Kidney (tissue), 13 donors: ENCODE measurements at regions not wholly inside any gene's neighbourhood (a gene's known extent, or its start where the extent isn't known, plus 50 kb on each side); places are given as distances from the start of the nearest gene placed in this dataset.

Experiments used
- DNase-seq, 5 donors: peaks; one replicate each; pipeline ENCODE4 v3.0.0-alpha.2; 2013 to 2020
- FAIRE-seq: peaks from 2 replicates; lab custom pipeline; 2012; peaks lifted over from hg19 to GRCh38; lab: Jason Lieb, UNC
- H3K27ac ChIP-seq, 2 donors: one replicate each; pipeline ENCODE4 v1.7.0; 2013; ENCODE audit warnings: low read depth in 2 of 2, low read length in 2 of 2, inconsistent platforms in 1 of 2
- H3K27me3 ChIP-seq: one replicate; pipeline ENCODE4 v1.7.1; 2013; ENCODE audit warnings: low read length, inconsistent platforms; ENCODE audit not compliant: control insufficient read depth, insufficient read depth
- H3K36me3 ChIP-seq, 3 donors: one replicate each; pipeline versions ENCODE4 v1.7.0 to v1.7.1; 2013; ENCODE audit warnings: low read length in 3 of 3, control low read depth in 1 of 3, inconsistent platforms in 1 of 3; ENCODE audit not compliant: insufficient read depth in 3 of 3, control insufficient read depth in 2 of 3
- H3K4me1 ChIP-seq, 3 donors: one replicate each; pipeline versions ENCODE4 v1.7.0 to v1.7.1; 2013; ENCODE audit warnings: low read length in 3 of 3, inconsistent platforms in 1 of 3, low read depth in 1 of 3; ENCODE audit not compliant: control insufficient read depth in 2 of 3, insufficient read depth in 2 of 3
- H3K4me3 ChIP-seq, 3 donors: one replicate each; pipeline versions ENCODE4 v1.7.0 to v1.8.1; 2013; ENCODE audit warnings: low read length in 3 of 3, control low read depth in 1 of 3, inconsistent platforms in 1 of 3
- H3K9ac ChIP-seq, 3 donors: one replicate each; pipeline versions ENCODE4 v1.7.0 to v1.7.1; 2013; ENCODE audit warnings: low read length in 3 of 3, control low read depth in 1 of 3, inconsistent platforms in 1 of 3
- H3K9me3 ChIP-seq, 3 donors: one replicate each; pipeline versions ENCODE4 v1.7.0 to v1.7.1; 2013; ENCODE audit warnings: low read length in 3 of 3, control low read depth in 1 of 3, inconsistent platforms in 1 of 3; ENCODE audit not compliant: control insufficient read depth in 2 of 3, insufficient read depth in 1 of 3
- CTCF ChIP-seq: IDR thresholded peaks from 3 replicates; pipeline ENCODE4 v1.5.1; 2012; ENCODE audit warnings: mild to moderate bottlenecking, moderate library complexity, borderline replicate concordance; ENCODE audit not compliant: insufficient read depth; ENCODE audit errors: extremely low read depth
- intact Hi-C: fragments of 100-400 bp; cut with DNase I; formaldehyde crosslinking; loops from one replicate; pipeline ENCODE4 v1.11.1; 2022
- donor health status: control.
- donor health status: control.
- donor health status: control.
- donor health status: control.
- donor health status: control.
- donor health status: DM: yes; HTN: yes; CAD: no.
- donor health status: Normal renal cell carcinoma (clear cell type).

GRCh38 chr2:88263861-88264260, 93.7 kb downstream of the THNSL2 start:
- intact Hi-C loops = no loop called here
- FAIRE-seq (no peak), DNase-seq (no peak)
- no peaks in the 10 kb centered on the region for H3K4me1 ChIP-seq
- no peak overlapping the region for H3K27ac ChIP-seq
- H3K9ac ChIP-seq = no peak overlapping the region
- H3K9me3 ChIP-seq = no peaks in the 10 kb centered on the region
- H3K4me3 ChIP-seq = no peak overlapping the region
- H3K36me3 ChIP-seq = no peaks in the 10 kb centered on the region
- TF ChIP-seq CTCF = no peak
- H3K27me3 ChIP-seq = no peaks in the 10 kb centered on the region

GRCh38 chr2:88261725-88262124, 91.6 kb downstream of the THNSL2 start:
- FAIRE-seq (no peak), DNase-seq (no peak)
- Histone ChIP-seq H3K4me3 (no peak overlapping the region), H3K27ac (no peak overlapping the region), H3K4me1 (no peaks in the 10 kb centered on the region), H3K36me3 (no peaks in the 10 kb centered on the region), H3K27me3 (no peaks in the 10 kb centered on the region), H3K9ac (no peak overlapping the region), H3K9me3 (no peaks in the 10 kb centered on the region)
- intact Hi-C loops = no loop called here
- no peak for TF ChIP-seq CTCF

GRCh38 chr2:88258208-88258607, 88.1 kb downstream of the THNSL2 start:
- DNase-seq = peak in 2 of 5 donors; percentile 5 to 11
- no peak for TF ChIP-seq CTCF

GRCh38 chr2:88254437-88255091, 84.4 kb downstream of the THNSL2 start:
- DNase-seq = no peak
- H3K9me3 ChIP-seq = no peaks in the 10 kb centered on the region
- H3K27ac ChIP-seq = no peak overlapping the region
- H3K4me1 ChIP-seq = no peaks in the 10 kb centered on the region
- H3K9ac ChIP-seq = no peak overlapping the region
- no peak for TF ChIP-seq CTCF
- H3K36me3 ChIP-seq = no peaks in the 10 kb centered on the region
- H3K4me3 ChIP-seq = no peak overlapping the region
- intact Hi-C loops = no loop called here
- no peaks in the 10 kb centered on the region for H3K27me3 ChIP-seq
- FAIRE-seq = no peak

More at GRCh38 chr2:88258208-88258607, 88.1 kb downstream of the THNSL2 start:
- intact Hi-C loops = no loop called here
- Histone ChIP-seq H3K4me1 (no peaks in the 10 kb centered on the region), H3K36me3 (no peaks in the 10 kb centered on the region), H3K27me3 (no peaks in the 10 kb centered on the region), H3K9ac (no peak overlapping the region), H3K4me3 (no peak overlapping the region), H3K9me3 (no peaks in the 10 kb centered on the region), H3K27ac (no peak overlapping the region)
- no peak for FAIRE-seq
